NB4 (cell line): ENCODE measurements at regions not wholly inside any gene's neighbourhood (a gene's known extent, or its start where the extent isn't known, plus 50 kb on each side); places are given as distances from the start of the nearest gene placed in this dataset.

Source experiments
- POLR2A ChIP-seq: IDR thresholded peaks from 2 replicates; pipeline ENCODE4 v1.6.1; 2011; ENCODE audit warnings: mild to moderate bottlenecking; ENCODE audit not compliant: insufficient read length; ENCODE audit errors: extremely low read depth
- TF ChIP-seq, protein P1 (sequence below): IDR thresholded peaks from one replicate; pipeline ENCODE4 v1.5.1; 2012; ENCODE audit warnings: low read depth, low read length

DNA sequence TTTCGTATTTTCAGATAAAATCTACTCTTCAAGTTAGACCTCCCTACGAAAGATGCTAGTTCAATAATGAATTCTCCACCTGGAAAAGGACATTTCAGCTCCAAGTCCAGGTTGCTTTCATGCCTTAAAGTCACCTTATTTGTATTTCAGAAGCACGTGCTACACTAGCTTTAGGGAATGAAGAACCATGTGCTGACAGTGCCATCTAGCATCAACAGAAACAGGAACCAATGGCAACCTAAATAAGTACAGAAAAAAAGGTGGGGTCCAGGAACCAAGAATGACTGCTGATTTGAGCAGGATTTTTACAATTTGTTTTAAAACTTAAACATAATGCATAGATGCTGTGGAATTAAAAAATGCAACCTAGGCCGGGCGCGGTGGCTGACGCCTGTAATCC is 77.6 kb upstream of the SNRPN start:
- TF ChIP-seq POLR2A: no peak
- TF ChIP-seq, protein P1, sequence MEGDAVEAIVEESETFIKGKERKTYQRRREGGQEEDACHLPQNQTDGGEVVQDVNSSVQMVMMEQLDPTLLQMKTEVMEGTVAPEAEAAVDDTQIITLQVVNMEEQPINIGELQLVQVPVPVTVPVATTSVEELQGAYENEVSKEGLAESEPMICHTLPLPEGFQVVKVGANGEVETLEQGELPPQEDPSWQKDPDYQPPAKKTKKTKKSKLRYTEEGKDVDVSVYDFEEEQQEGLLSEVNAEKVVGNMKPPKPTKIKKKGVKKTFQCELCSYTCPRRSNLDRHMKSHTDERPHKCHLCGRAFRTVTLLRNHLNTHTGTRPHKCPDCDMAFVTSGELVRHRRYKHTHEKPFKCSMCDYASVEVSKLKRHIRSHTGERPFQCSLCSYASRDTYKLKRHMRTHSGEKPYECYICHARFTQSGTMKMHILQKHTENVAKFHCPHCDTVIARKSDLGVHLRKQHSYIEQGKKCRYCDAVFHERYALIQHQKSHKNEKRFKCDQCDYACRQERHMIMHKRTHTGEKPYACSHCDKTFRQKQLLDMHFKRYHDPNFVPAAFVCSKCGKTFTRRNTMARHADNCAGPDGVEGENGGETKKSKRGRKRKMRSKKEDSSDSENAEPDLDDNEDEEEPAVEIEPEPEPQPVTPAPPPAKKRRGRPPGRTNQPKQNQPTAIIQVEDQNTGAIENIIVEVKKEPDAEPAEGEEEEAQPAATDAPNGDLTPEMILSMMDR: no peak
